HCT116 (cell line): ENCODE measurements at regions not wholly inside any gene's neighbourhood (a gene's known extent, or its start where the extent isn't known, plus 50 kb on each side); places are given as distances from the start of the nearest gene placed in this dataset.

Experiments used
- ATAC-seq: fragments of 200-7000 bp; cut with Tn5 transposase; 2 replicates; pipeline ENCODE4 v1.9.1; 2020; ENCODE audit warnings: mild to moderate bottlenecking, moderate library complexity
- BruUV-seq: library from RNA; stranded (reverse); fragments of 400-500 nt; replicated peaks from 2 replicates; lab custom pipeline; 2021; lab: Mats Ljungman, UMichigan
- CTCF ChIA-PET: fragments of 300-600 bp; sonication (Branson Sonifier 250); formaldehyde crosslinking; loops from one replicate; lab custom pipeline; 2021; ENCODE audit warnings: antibody characterized with exemption; lab: Charles Lee
- POLR2A ChIA-PET: fragments of 300-600, 350-600 bp; sonication (Branson Sonifier 250); formaldehyde crosslinking; loops from one replicate; lab custom pipeline; 2021; ENCODE audit warnings: antibody characterized with exemption; lab: Charles Lee
- RAD21 ChIA-PET, 2 experiments: fragments of 300-600 bp; sonication (Branson Sonifier 250); formaldehyde crosslinking; loops; one replicate each; lab custom pipeline; 2023; ENCODE audit warnings: low total read pairs in 2 of 2; ENCODE audit not compliant: uncharacterized antibody in 2 of 2, unreplicated experiment in 2 of 2, low non-redundant PET in 1 of 2; lab: Charles Lee
- DNase-seq: peaks from one replicate; pipeline ENCODE4 v3.0.0-alpha.2; 2010; ENCODE audit warnings: low read depth, low spot score
- H2AFZ ChIP-seq: fragments of 200-600 bp; shearing (Covaris generic), sonication (generic); 2 replicates; pipeline ENCODE4 v1.6.1; 2017; ENCODE audit warnings: low read depth, mixed run types, mixed read lengths, antibody characterized with exemption, low read length; ENCODE audit not compliant: poor library complexity, severe bottlenecking
- H3K27ac ChIP-seq: 2 replicates; pipeline ENCODE4 v1.5.1; 2012; ENCODE audit warnings: low read depth, low read length
- H3K27me3 ChIP-seq: fragments of 200-600 bp; sonication (generic); 2 replicates; pipeline ENCODE4 v1.6.1; 2016; ENCODE audit warnings: mixed run types, low read length, mixed read lengths; ENCODE audit not compliant: insufficient read depth
- H3K36me3 ChIP-seq, 2 experiments: fragments of 200-500 bp in 1 of 2; fragments of 200-600 bp in 1 of 2; sonication (Bioruptor generic) in 1 of 2; sonication (generic) in 1 of 2; 2 replicates each; pipeline versions ENCODE4 v1.5.1 to v1.6.1; 2014 to 2016; ENCODE audit warnings: low read length in 2 of 2, inconsistent platforms in 1 of 2, mixed read lengths in 1 of 2, mixed run types in 1 of 2; ENCODE audit not compliant: insufficient read depth in 2 of 2, control insufficient read depth in 1 of 2
- H3K4me1 ChIP-seq, 2 experiments: fragments of 200-600 bp in 1 of 2; sonication (generic) in 1 of 2; 2 replicates each; pipeline versions ENCODE4 v1.5.1 to v1.6.1; 2012 to 2017; ENCODE audit warnings: low read length in 2 of 2, inconsistent platforms in 1 of 2, mild to moderate bottlenecking in 1 of 2, mixed read lengths in 1 of 2, mixed run types in 1 of 2, moderate library complexity in 1 of 2; ENCODE audit not compliant: insufficient read depth in 2 of 2, control insufficient read depth in 1 of 2
- H3K4me2 ChIP-seq: fragments of 200-600 bp; sonication (generic); 2 replicates; pipeline ENCODE4 v1.6.1; 2017; ENCODE audit warnings: mixed run types, low read length, mixed read lengths
- H3K4me3 ChIP-seq, 2 experiments: fragments of 200-600 bp in 1 of 2; sonication (generic) in 1 of 2; replicated peaks in 1 of 2; 2 replicates each; pipeline ENCODE4 v1.5.1; 2011 to 2016; ENCODE audit warnings: low read length in 2 of 2, control low read depth in 1 of 2, low read depth in 1 of 2, mild to moderate bottlenecking in 1 of 2, mixed read lengths in 1 of 2, mixed run types in 1 of 2
- H3K79me2 ChIP-seq: fragments of 200-600 bp; sonication (generic); 2 replicates; pipeline ENCODE4 v1.6.1; 2017; ENCODE audit warnings: mild to moderate bottlenecking, mixed run types, low read length, moderate library complexity, mixed read lengths; ENCODE audit not compliant: insufficient read depth
- H3K9ac ChIP-seq: fragments of 200-600 bp; sonication (generic); 2 replicates; pipeline ENCODE4 v1.6.1; 2016; ENCODE audit warnings: low read length, mixed read lengths
- H3K9me2 ChIP-seq: fragments of 200-600 bp; sonication (generic), shearing (Covaris generic); 2 replicates; pipeline ENCODE4 v1.6.1; 2017; ENCODE audit warnings: mixed run types, mild to moderate bottlenecking, moderate library complexity; ENCODE audit not compliant: insufficient read depth
- H3K9me3 ChIP-seq, 2 experiments: fragments of 200-500 bp in 1 of 2; fragments of 200-600 bp in 1 of 2; sonication (Bioruptor generic) in 1 of 2; sonication (generic) in 1 of 2; 2 replicates each; pipeline ENCODE4 v1.6.1; 2014 to 2017; ENCODE audit warnings: low read length in 2 of 2, mixed read lengths in 2 of 2, inconsistent platforms in 1 of 2, low read depth in 1 of 2, mild to moderate bottlenecking in 1 of 2, mixed run types in 1 of 2, moderate library complexity in 1 of 2; ENCODE audit not compliant: control insufficient read depth in 1 of 2, insufficient read depth in 1 of 2
- H4K20me1 ChIP-seq: fragments of 200-600 bp; sonication (generic), shearing (Covaris generic); 2 replicates; pipeline ENCODE4 v1.6.1; 2017; ENCODE audit warnings: mixed run types, mild to moderate bottlenecking, moderate library complexity; ENCODE audit not compliant: insufficient read depth
- CEBPB ChIP-seq: IDR thresholded peaks from 2 replicates; pipeline ENCODE4 v1.6.1; 2012; ENCODE audit warnings: low read depth
- CTCF ChIP-seq, 3 experiments: fragments of 200-600 bp in 1 of 3; sonication (generic) in 1 of 3; IDR thresholded peaks in 2 of 3; conservative IDR thresholded peaks in 1 of 3; 2 replicates each; pipeline ENCODE4 v1.5.1; 2012 to 2017; ENCODE audit warnings: low read depth in 2 of 3, low read length in 2 of 3, antibody characterized with exemption in 1 of 3, borderline replicate concordance in 1 of 3, control low read depth in 1 of 3, mild to moderate bottlenecking in 1 of 3, mixed read lengths in 1 of 3, mixed run types in 1 of 3, moderate library complexity in 1 of 3; ENCODE audit not compliant: insufficient read depth in 1 of 3
- EGR1 ChIP-seq: IDR thresholded peaks from 2 replicates; pipeline ENCODE4 v1.6.1; 2012; ENCODE audit warnings: low read depth
- TCF7L2 ChIP-seq: IDR thresholded peaks from 2 replicates; pipeline ENCODE4 v1.7.0; 2011; ENCODE audit warnings: borderline replicate concordance, inconsistent platforms; ENCODE audit not compliant: insufficient read depth, insufficient read length; ENCODE audit errors: extremely low read depth
- intact Hi-C: fragments of 100-400 bp; cut with micrococcal nuclease; formaldehyde crosslinking; loops from 2 replicates; pipeline ENCODE4 v1.10.0; 2022

GRCh38 chr13:99832347-99832746 lies 139.2 kb downstream of the ZIC5 start:
- no peaks in the 10 kb centered on the region for H3K9me2 ChIP-seq
- RAD21 ChIA-PET = no interaction called here
- intact Hi-C loops = no loop called here
- DNase-seq = no peak
- CTCF ChIA-PET = no interaction called here
- H4K20me1 ChIP-seq = no peaks in the 10 kb centered on the region
- no peak for ATAC-seq
- no peak overlapping the region for H3K4me3 ChIP-seq
- peaks cover 0 to 6% of the 10 kb centered on the region in 2 experiments; a peak in 1 of 4 replicates for H3K4me1 ChIP-seq
- TF ChIP-seq TCF7L2 (no peak), EGR1 (no peak)
- H3K36me3 ChIP-seq = no peaks in the 10 kb centered on the region
- H3K9me3 ChIP-seq = no peaks in the 10 kb centered on the region
- POLR2A ChIA-PET = no interaction called here
- H3K4me2 ChIP-seq = no peak overlapping the region
- no peak overlapping the region for H2AFZ ChIP-seq
- H3K27ac ChIP-seq = no peak overlapping the region
- no peaks in the 10 kb centered on the region for H3K27me3 ChIP-seq
- BruUV-seq = no TSS peak
- no peak overlapping the region for H3K9ac ChIP-seq
- H3K79me2 ChIP-seq = no peaks in the 10 kb centered on the region

- ATAC-seq (peak; percentile 65), DNase-seq (no peak)
- H3K9me3 ChIP-seq = no peaks in the 10 kb centered on the region
- ChIA-PET CTCF (no interaction called here), POLR2A (no interaction called here), RAD21 (no interaction called here)
- no peaks in the 10 kb centered on the region for H3K79me2 ChIP-seq
- no peak overlapping the region for H3K27ac ChIP-seq
- H3K27me3 ChIP-seq = no peaks in the 10 kb centered on the region
- no TSS peak for BruUV-seq
- H3K4me3 ChIP-seq = no peak overlapping the region
- peaks cover 0 to 6% of the 10 kb centered on the region in 2 experiments; a peak in 1 of 4 replicates for H3K4me1 ChIP-seq
- H3K36me3 ChIP-seq = no peaks in the 10 kb centered on the region
- H3K9ac ChIP-seq = no peak overlapping the region
- H3K4me2 ChIP-seq = no peak overlapping the region
- intact Hi-C loops = no loop called here
- H4K20me1 ChIP-seq = no peaks in the 10 kb centered on the region
- TF ChIP-seq CTCF (IDR thresholded peaks at IDR 0.05 in 2 of 3, conservative IDR thresholded peaks at IDR 0.05 in 1 of 3; ENCODE audit: borderline replicate concordance in 1 of 3, insufficient read depth in 1 of 3, low read depth in 2 of 3, low read length in 2 of 3) = peak in 2 of 3 experiments; percentile 16 to 26; a peak in 2 of 6 replicates
- TF ChIP-seq TCF7L2 = no peak
- no peak for TF ChIP-seq CEBPB
- H3K9me2 ChIP-seq = no peaks in the 10 kb centered on the region
- H2AFZ ChIP-seq = no peak overlapping the region
Measured at GRCh38 chr13:99830931-99831330, 140.6 kb downstream of the ZIC5 start.
